ENCODE measurements at regions not wholly inside any gene's neighbourhood (a gene's known extent, or its start where the extent isn't known, plus 50 kb on each side); places are given as distances from the start of the nearest gene placed in this dataset.

DNA sequence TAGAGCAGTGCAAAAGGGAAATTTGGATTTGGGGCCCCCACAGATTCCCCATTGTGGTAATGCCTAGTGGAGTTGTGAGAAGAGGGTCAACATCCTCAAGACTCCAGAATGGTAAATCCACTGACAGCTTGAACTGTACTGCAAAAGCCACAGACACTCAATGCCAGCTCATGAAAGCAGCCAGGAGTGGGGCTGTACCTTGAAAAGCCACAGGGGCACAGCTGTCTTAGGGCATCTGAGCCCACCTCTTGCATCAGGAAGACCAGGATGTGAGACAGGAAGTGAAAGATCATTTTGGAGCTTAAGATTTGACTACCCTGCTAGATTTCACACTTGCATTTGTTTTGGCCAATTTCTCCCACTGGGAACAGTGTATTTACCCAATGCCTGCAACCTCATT lies 1548.9 kb upstream of the PCDH20 start:
- no peak overlapping the region for H3K4me3 ChIP-seq (ENCODE audit: low read length)
- no peaks in the 10 kb centered on the region; the same call in 1 of the 2 replicates for H3K9me3 ChIP-seq (ENCODE audit: control insufficient read depth, insufficient read depth, low read length)
- H3K27me3 ChIP-seq (ENCODE audit: control insufficient read depth, insufficient read depth, low read length) = no peaks in the 10 kb centered on the region
- no peak overlapping the region for H3K27ac ChIP-seq (ENCODE audit: low read length)
- no peaks in the 10 kb centered on the region for H3K4me1 ChIP-seq (ENCODE audit: control insufficient read depth, insufficient read depth, low read length)
- no peaks in the 10 kb centered on the region for H3K36me3 ChIP-seq (ENCODE audit: control insufficient read depth, insufficient read depth, low read length)
- DNase-seq (ENCODE audit: low read depth, low spot score) = no peak

DNA sequence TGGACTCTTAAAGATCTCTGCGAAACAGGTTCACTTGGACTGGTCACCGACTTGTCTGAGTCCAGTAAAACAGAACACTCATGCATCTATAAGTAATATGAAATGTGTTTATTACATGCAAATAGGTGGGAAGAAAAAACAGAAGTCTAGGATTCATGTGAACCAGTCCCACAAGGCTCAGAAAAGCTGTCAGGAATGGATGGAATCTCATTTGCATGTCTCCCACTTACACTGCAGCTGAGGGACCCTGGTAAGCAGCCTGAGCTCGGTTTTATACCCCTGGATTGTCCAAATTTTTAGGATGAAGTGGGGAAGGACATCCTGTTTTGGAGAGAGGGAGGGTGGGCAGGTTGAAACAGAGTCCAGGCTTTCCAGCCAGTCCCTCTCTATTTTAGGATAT lies 1545.1 kb upstream of the PCDH20 start:
- Histone ChIP-seq H3K36me3 (ENCODE audit: control insufficient read depth, insufficient read depth, low read length) (no peaks in the 10 kb centered on the region), H3K27ac (ENCODE audit: low read length) (no peak overlapping the region), H3K4me1 (ENCODE audit: control insufficient read depth, insufficient read depth, low read length) (no peaks in the 10 kb centered on the region), H3K9me3 (ENCODE audit: control insufficient read depth, insufficient read depth, low read length) (no peaks in the 10 kb centered on the region; the same call in 1 of the 2 replicates), H3K4me3 (ENCODE audit: low read length) (no peak overlapping the region), H3K27me3 (ENCODE audit: control insufficient read depth, insufficient read depth, low read length) (no peaks in the 10 kb centered on the region)
- DNase-seq (ENCODE audit: low read depth, low spot score) = no peak
- no CpG with 5 or more reads among the region's 3 CpGs for WGBS (ENCODE audit: insufficient coverage, insufficient read length)

DNA sequence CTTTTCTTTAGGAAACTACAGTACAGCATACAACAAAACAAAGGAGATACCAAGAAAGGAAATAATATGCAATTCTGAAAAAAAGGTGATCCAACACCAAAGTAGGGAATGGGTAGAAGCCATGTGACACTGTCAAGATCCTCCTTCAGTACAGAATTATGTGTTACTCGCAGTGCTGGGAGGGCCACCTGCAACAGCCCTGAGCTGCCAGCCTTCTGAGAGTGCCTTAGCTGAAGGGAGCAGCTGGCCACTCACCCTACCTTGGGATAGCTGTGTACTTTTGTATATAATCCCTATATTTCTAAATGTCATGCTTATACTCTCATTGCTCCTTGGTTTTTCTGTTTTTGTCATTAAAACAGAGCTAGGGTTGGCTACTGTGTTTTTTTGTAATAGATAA lies 1518.2 kb upstream of the PCDH20 start:
- Histone ChIP-seq H3K4me1 (ENCODE audit: control insufficient read depth, insufficient read depth, low read length) (no peaks in the 10 kb centered on the region), H3K27me3 (ENCODE audit: control insufficient read depth, insufficient read depth, low read length) (no peaks in the 10 kb centered on the region), H3K36me3 (ENCODE audit: control insufficient read depth, insufficient read depth, low read length) (no peaks in the 10 kb centered on the region), H3K27ac (ENCODE audit: low read length) (no peak overlapping the region), H3K9me3 (ENCODE audit: control insufficient read depth, insufficient read depth, low read length) (no peaks in the 10 kb centered on the region), H3K4me3 (ENCODE audit: low read length) (no peak overlapping the region)
- no peak for DNase-seq (ENCODE audit: low read depth, low spot score)
- no CpG with 5 or more reads among the region's 1 CpG for WGBS (ENCODE audit: insufficient coverage, insufficient read length)

DNA sequence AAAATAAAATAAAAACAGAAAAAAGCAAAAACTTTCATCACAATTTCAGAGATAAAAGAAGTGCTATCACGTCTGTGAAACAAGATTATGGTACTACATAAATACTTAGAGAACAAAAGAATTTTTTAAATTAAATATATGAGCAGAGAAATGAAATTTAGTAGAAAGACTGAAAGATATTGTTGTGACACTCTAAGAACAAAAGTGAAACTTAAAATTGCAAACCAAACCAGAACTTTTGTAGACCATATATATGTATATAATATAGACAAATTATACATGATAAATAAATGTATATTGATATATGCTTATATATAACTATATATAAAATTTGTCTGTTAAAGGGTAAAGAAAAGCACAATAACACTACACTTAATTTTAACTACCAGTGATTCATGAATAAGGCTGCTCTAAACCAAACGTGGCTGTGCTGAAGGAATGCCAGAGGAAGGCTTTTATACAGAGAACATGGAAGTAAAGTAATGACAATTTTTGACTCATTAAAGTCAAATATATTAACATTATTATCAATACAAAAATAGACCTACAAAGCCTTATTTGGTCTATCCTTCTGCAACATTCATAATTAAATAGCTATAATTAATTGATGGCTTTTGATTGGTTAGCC lies 1516.7 kb upstream of the PCDH20 start:
- no peak overlapping the region for H3K27ac ChIP-seq (ENCODE audit: low read length)
- DNase-seq (ENCODE audit: low read depth, low spot score) = no peak
- no peak overlapping the region for H3K4me3 ChIP-seq (ENCODE audit: low read length)
- no peaks in the 10 kb centered on the region for H3K4me1 ChIP-seq (ENCODE audit: control insufficient read depth, insufficient read depth, low read length)
- H3K36me3 ChIP-seq (ENCODE audit: control insufficient read depth, insufficient read depth, low read length) = no peaks in the 10 kb centered on the region
- H3K9me3 ChIP-seq (ENCODE audit: control insufficient read depth, insufficient read depth, low read length) = no peaks in the 10 kb centered on the region
- H3K27me3 ChIP-seq (ENCODE audit: control insufficient read depth, insufficient read depth, low read length) = no peaks in the 10 kb centered on the region
- no CpG with 5 or more reads among the region's 2 CpGs for WGBS (ENCODE audit: insufficient coverage, insufficient read length)

DNA sequence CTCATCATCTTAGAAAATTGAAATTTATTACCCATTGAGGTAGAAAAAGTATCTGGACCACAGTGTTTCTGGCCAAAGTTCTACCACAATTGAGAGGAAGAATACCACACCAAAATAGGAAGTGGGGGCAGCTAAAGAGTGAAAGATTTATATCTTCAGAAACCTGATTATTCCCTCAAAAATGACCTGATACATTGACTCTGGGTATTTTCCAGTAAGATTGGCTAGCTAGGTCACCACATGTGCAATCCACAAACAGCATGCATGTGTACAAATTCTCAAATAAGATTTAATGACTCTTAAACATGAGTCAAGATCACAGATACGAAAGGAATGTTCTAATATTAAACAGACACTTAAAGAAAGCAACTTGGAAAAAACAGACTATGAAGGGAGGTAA lies 1516.2 kb upstream of the PCDH20 start:
- WGBS (ENCODE audit: insufficient coverage, insufficient read length) = no CpG with 5 or more reads among the region's 1 CpG
- Histone ChIP-seq H3K4me3 (ENCODE audit: low read length) (no peak overlapping the region), H3K36me3 (ENCODE audit: control insufficient read depth, insufficient read depth, low read length) (no peaks in the 10 kb centered on the region), H3K27ac (ENCODE audit: low read length) (no peak overlapping the region), H3K4me1 (ENCODE audit: control insufficient read depth, insufficient read depth, low read length) (no peaks in the 10 kb centered on the region), H3K9me3 (ENCODE audit: control insufficient read depth, insufficient read depth, low read length) (no peaks in the 10 kb centered on the region), H3K27me3 (ENCODE audit: control insufficient read depth, insufficient read depth, low read length) (no peaks in the 10 kb centered on the region)
- DNase-seq (ENCODE audit: low read depth, low spot score) = no peak

DNA sequence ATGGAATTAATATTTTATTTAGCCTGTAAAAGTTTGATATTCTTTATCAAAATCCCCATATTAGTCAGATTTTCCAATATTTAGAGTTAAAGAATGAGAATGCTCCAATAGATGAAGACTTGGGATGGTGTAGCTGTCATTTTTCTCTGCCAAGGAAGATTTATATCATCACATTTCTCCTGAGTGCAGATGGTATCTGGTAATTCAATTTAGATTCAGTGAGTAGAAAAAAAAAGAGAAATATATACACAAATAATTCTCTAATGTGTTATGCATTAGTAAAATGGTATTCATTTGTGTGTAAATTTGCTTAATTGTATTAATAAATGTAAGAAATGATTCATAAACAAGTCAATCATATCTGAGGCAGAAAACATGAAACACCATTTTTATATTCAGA lies 1508.7 kb upstream of the PCDH20 start:
- no peak for DNase-seq (ENCODE audit: low read depth, low spot score)
- Histone ChIP-seq H3K36me3 (ENCODE audit: control insufficient read depth, insufficient read depth, low read length) (no peaks in the 10 kb centered on the region), H3K4me3 (ENCODE audit: low read length) (no peak overlapping the region), H3K4me1 (ENCODE audit: control insufficient read depth, insufficient read depth, low read length) (no peaks in the 10 kb centered on the region), H3K27me3 (ENCODE audit: control insufficient read depth, insufficient read depth, low read length) (no peaks in the 10 kb centered on the region), H3K27ac (ENCODE audit: low read length) (no peak overlapping the region), H3K9me3 (ENCODE audit: control insufficient read depth, insufficient read depth, low read length) (no peaks in the 10 kb centered on the region)

DNA sequence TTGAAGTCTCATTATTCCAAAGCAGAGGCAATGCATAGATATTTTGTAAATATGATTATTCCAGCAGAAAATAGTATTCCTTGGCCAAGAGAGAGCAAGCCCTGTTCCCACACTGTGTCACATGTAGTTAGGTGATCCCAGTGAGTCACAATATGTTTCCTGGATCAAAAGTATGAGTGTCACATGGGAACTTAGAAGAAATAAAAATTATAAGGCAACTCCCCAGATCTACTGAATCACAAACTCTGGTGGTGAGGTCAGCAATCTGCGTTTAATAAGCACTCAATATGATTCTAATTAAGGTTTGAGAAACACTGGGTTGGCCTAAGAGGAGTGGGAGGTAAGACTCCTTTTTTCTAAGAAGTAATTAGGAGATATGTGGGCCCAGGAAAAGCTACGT lies 1504.5 kb upstream of the PCDH20 start:
- no peak overlapping the region for H3K27ac ChIP-seq (ENCODE audit: low read length)
- no peaks in the 10 kb centered on the region for H3K36me3 ChIP-seq (ENCODE audit: control insufficient read depth, insufficient read depth, low read length)
- H3K9me3 ChIP-seq (ENCODE audit: control insufficient read depth, insufficient read depth, low read length) = no peaks in the 10 kb centered on the region
- WGBS (ENCODE audit: insufficient coverage, insufficient read length) = no CpG with 5 or more reads among the region's 2 CpGs
- H3K4me1 ChIP-seq (ENCODE audit: control insufficient read depth, insufficient read depth, low read length) = no peaks in the 10 kb centered on the region
- no peak for DNase-seq (ENCODE audit: low read depth, low spot score)
- no peak overlapping the region for H3K4me3 ChIP-seq (ENCODE audit: low read length)
- no peaks in the 10 kb centered on the region for H3K27me3 ChIP-seq (ENCODE audit: control insufficient read depth, insufficient read depth, low read length)

DNA sequence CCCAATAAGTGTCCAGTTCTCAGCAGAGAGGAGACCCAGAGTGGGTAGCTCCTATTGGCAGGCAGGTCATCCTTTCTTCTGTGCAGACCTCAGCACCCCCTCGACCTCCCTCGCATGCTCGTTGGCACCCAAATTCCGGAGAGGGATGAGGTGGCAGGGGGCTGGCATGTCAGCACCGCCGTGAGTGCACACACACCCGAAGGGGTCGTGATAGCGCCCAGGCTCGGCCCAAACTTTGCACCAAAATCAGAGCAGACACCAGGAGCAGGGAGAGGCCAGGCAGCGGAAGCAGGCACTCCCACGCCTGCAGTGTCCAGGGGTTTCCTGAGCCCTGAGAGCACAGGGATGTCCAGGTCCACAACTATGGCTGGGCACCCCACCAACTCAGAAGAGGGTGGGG lies 1503.8 kb upstream of the PCDH20 start:
- Histone ChIP-seq H3K27ac (ENCODE audit: low read length) (no peak overlapping the region), H3K36me3 (ENCODE audit: control insufficient read depth, insufficient read depth, low read length) (no peaks in the 10 kb centered on the region), H3K9me3 (ENCODE audit: control insufficient read depth, insufficient read depth, low read length) (no peaks in the 10 kb centered on the region), H3K4me1 (ENCODE audit: control insufficient read depth, insufficient read depth, low read length) (no peaks in the 10 kb centered on the region), H3K27me3 (ENCODE audit: control insufficient read depth, insufficient read depth, low read length) (no peaks in the 10 kb centered on the region), H3K4me3 (ENCODE audit: low read length) (no peak overlapping the region)
- no peak for DNase-seq (ENCODE audit: low read depth, low spot score)
- WGBS (ENCODE audit: insufficient coverage, insufficient read length) = no CpG with 5 or more reads among the region's 12 CpGs

DNA sequence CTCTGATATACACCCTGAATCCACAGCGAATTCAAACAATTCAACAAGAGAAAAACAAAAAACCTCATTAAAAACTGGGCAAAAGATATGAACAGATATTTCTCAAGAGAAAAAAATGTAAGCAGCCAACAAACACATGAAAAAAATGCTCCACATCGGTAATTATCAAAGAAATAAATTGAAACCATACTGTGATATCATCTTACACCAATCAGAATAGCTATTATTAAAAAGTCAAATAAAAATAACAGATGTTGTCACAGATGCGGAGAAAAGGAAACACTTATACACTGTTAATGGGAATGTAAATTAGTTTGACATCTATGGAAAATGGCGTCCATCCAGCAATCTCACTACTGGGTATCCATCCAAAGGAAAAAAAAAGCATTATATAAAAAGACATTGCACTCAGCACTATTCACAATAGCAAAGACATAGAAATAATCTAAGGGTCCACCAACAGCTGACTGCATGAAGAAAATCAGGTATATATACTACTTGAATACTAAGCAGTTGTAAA lies 1495.0 kb upstream of the PCDH20 start:
- no peaks in the 10 kb centered on the region for H3K4me1 ChIP-seq (ENCODE audit: control insufficient read depth, insufficient read depth, low read length)
- H3K36me3 ChIP-seq (ENCODE audit: control insufficient read depth, insufficient read depth, low read length) = no peaks in the 10 kb centered on the region
- no peak overlapping the region for H3K27ac ChIP-seq (ENCODE audit: low read length)
- H3K9me3 ChIP-seq (ENCODE audit: control insufficient read depth, insufficient read depth, low read length) = no peaks in the 10 kb centered on the region
- no peaks in the 10 kb centered on the region for H3K27me3 ChIP-seq (ENCODE audit: control insufficient read depth, insufficient read depth, low read length)
- no peak overlapping the region for H3K4me3 ChIP-seq (ENCODE audit: low read length)
- no CpG with 5 or more reads among the region's 4 CpGs for WGBS (ENCODE audit: insufficient coverage, insufficient read length)
- no peak for DNase-seq (ENCODE audit: low read depth, low spot score)

DNA sequence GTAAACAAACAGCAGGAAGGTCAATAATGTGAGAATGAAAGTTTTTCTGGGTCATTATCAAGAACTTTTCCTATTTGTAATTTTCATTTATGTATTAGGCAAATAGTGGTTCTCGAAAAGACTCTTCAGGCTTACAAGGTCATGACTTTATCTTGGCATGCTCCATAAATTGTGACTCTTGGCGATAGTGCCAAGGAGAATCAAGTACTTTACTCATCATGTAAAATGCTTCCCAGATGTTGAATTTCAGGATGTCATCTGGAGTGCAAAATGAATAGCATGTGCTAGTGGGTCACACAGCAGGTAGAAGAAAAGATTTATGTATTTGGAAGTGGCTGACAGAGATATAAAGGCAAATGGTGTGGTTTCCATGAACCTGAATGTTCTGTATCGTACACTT lies 1492.7 kb upstream of the PCDH20 start:
- Histone ChIP-seq H3K4me1 (ENCODE audit: control insufficient read depth, insufficient read depth, low read length) (no peaks in the 10 kb centered on the region), H3K27me3 (ENCODE audit: control insufficient read depth, insufficient read depth, low read length) (no peaks in the 10 kb centered on the region)
- WGBS (ENCODE audit: insufficient coverage, insufficient read length) = no CpG with 5 or more reads among the region's 3 CpGs

DNA sequence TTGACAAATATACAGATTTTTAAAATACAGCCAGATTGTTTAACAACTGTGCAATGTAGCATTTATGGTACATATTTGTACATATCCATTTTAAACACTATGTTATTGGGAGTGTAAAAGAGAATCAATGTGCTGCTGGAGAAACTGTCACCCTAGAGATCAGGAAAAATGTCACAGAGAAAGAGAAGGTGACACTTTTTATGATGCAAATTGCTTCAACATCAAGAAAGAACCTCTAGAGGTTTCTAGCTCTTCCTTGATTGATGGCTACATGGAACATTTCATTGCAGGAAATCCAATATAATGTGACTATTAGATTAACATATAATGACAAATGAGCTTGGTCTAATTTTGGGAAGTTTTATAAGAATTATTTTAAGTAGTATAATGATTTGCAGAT lies 1491.2 kb upstream of the PCDH20 start:
- no peak for DNase-seq (ENCODE audit: low read depth, low spot score)
- no peak overlapping the region for H3K4me3 ChIP-seq (ENCODE audit: low read length)

More for the DNA sequence above, 1492.7 kb upstream of the PCDH20 start:
- Histone ChIP-seq H3K4me3 (ENCODE audit: low read length) (no peak overlapping the region), H3K36me3 (ENCODE audit: control insufficient read depth, insufficient read depth, low read length) (no peaks in the 10 kb centered on the region), H3K27ac (ENCODE audit: low read length) (no peak overlapping the region), H3K9me3 (ENCODE audit: control insufficient read depth, insufficient read depth, low read length) (no peaks in the 10 kb centered on the region)
- DNase-seq (ENCODE audit: low read depth, low spot score) = no peak

More for the DNA sequence above, 1491.2 kb upstream of the PCDH20 start:
- Histone ChIP-seq H3K27me3 (ENCODE audit: control insufficient read depth, insufficient read depth, low read length) (no peaks in the 10 kb centered on the region), H3K36me3 (ENCODE audit: control insufficient read depth, insufficient read depth, low read length) (no peaks in the 10 kb centered on the region), H3K9me3 (ENCODE audit: control insufficient read depth, insufficient read depth, low read length) (no peaks in the 10 kb centered on the region), H3K4me1 (ENCODE audit: control insufficient read depth, insufficient read depth, low read length) (no peaks in the 10 kb centered on the region), H3K27ac (ENCODE audit: low read length) (no peak overlapping the region)

All from iPS DF 6.9 (cell line).